GM18909 (cell line): ENCODE measurements at regions not wholly inside any gene's neighbourhood (a gene's known extent, or its start where the extent isn't known, plus 50 kb on each side); places are given as distances from the start of the nearest gene placed in this dataset.

ENCODE experiments used
- ATAC-seq: cut with Tn5 transposase; IDR thresholded peaks from one replicate; pipeline ENCODE4 v1.9.1; 2021; ENCODE audit warnings: mild to moderate bottlenecking; ENCODE audit not compliant: unreplicated experiment, poor library complexity

DNA sequence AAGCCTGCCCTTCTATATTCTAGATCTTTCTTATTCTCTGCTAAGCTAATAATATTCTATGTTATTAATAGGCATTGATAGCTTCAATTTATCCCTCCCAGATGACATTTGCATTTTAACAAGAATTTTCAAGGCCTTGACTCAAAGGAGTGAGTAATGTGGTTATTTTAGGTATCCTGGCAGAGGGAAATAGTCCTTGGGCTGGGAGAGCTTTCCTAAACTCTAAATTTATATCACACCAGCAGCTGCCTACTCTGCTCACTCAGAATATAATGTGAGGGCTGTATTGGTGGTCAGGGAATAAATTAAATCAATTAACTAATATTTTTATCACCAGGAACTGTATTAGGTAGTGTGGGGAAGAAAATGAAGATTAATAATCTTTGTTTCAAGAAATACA is 74.8 kb upstream of the ADAM23 start:
- ATAC-seq: no peak

- ATAC-seq: no peak
These were observed 74.3 kb upstream of the ADAM23 start for GRCh38 chr2:206368933-206369569.

DNA sequence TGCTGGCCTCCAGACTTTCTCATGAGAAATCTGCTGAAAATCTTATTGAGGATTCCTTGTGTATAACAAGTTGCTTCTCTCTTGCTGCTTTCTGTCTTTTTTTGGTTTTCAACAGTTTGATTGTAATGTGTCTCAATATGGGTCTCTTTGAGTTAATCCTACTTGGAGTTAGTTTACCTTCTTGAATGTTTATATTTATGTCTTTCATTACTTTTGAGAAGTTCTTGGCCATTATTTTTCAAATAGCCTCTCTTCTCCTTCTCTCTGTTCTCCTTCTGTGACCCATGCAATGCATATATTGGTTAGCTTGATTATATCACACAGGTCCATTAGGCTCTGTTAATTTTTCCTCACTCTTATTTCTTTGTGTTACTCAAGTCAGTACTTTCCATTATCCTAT is 67.4 kb upstream of the ADAM23 start:
- ATAC-seq: no peak

- no peak for ATAC-seq
These were observed 64.5 kb upstream of the ADAM23 start for GRCh38 chr2:206378835-206379234.

GRCh38 chr2:206379266-206379665 is 64.1 kb upstream of the ADAM23 start:
- no peak for ATAC-seq

GRCh38 chr2:206379886-206380285 is 63.4 kb upstream of the ADAM23 start:
- ATAC-seq: no peak

GRCh38 chr2:206381881-206382280 is 61.5 kb upstream of the ADAM23 start:
- ATAC-seq: no peak

DNA sequence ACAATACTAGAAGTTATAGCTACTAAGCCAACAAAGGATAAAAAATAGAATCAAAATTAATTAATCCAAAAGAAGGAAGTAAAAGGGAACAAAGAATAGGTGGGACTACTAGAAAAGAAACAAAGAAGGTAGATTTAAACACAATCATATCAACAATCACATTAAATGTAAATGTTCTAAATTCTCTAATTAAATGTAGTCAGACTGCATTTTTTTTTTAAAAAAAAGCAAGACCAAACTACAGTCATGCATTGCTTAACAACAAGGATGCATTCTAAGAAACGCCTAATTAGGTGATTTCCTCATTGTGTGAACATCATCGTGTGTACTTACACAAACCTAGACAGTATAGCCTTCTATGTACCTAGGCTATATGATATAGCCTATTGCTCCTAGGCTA is 59.7 kb upstream of the ADAM23 start:
- no peak for ATAC-seq

- ATAC-seq: no peak
These were observed 55.5 kb upstream of the ADAM23 start for GRCh38 chr2:206387808-206388207.

- no peak for ATAC-seq
These were observed 54.6 kb upstream of the ADAM23 start for GRCh38 chr2:206388698-206389097.

DNA sequence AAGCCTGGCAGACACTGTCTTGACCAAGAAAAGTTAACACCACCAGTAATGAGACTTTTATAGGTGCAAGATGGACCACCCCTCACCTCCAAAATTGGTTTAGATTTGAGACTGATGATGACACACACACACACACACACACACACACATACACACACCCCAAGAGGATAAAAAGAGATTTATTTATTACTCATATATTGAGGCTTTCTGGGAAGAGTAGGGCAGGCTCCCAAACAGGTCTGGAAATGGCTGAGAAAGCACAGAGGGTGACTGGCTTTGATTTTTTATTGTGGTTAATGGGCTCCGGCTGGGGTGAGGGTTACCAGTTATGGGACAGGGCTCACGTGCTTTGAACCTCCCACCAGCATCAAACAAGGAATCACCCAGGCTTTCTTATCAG is 54.2 kb upstream of the ADAM23 start:
- no peak for ATAC-seq

DNA sequence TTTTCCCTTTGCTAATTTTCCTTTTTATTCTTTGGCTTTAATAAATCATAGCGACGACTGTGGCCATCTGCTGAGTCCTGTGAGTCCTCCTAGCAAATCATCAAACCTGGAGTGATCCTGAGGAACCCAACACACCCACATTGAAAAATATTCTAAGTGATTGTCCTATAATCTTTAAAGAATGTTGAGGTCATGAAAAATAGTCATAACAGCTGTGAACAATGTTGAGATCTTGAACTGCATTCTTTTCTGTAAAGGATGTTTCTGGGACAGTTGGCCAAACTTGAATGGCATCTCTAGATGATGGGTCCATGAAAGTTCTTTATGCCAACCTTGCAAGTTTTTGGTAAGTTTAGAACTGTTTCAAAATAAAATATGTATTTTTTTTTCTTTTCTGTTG is 53.2 kb upstream of the ADAM23 start:
- ATAC-seq: no peak

- ATAC-seq: peak; percentile 99
These were observed 51.2 kb upstream of the ADAM23 start for GRCh38 chr2:206392118-206392517.
